ENCODE measurements at regions not wholly inside any gene's neighbourhood (a gene's known extent, or its start where the extent isn't known, plus 50 kb on each side); places are given as distances from the start of the nearest gene placed in this dataset.

- TF ChIP-seq MTA2 (IDR thresholded peaks at IDR 0.05; ENCODE audit: low read depth) (no peak), TFAP4 (CRISPR knock-in tag; IDR thresholded peaks at IDR 0.05; ENCODE audit: borderline replicate concordance) (no peak)
These were observed 359.1 kb upstream of the RAB6C start for GRCh38 chr2:129620411-129620810.
